B cell (primary cell): ENCODE measurements at regions not wholly inside any gene's neighbourhood (a gene's known extent, or its start where the extent isn't known, plus 50 kb on each side); places are given as distances from the start of the nearest gene placed in this dataset.
A peak's percentile ranks its signal among the peaks of the same experiment; 100 is the strongest.

Experiments used
- ATAC-seq: fragments of 200-7000 bp; cut with Tn5 transposase; one replicate; pipeline ENCODE4 v1.10.0; 2021; ENCODE audit warnings: low read depth, mild to moderate bottlenecking, moderate number of reproducible peaks, moderate library complexity
- CTCF ChIA-PET: fragments of 350-600 bp; sonication (Branson Sonifier 250); formaldehyde crosslinking; loops from one replicate; lab custom pipeline; 2021; ENCODE audit warnings: antibody characterized with exemption, inconsistent platforms; lab: Charles Lee
- POLR2A ChIA-PET: fragments of 350-600 bp; sonication (Branson Sonifier 250); formaldehyde crosslinking; loops from one replicate; lab custom pipeline; 2021; ENCODE audit warnings: antibody characterized with exemption; lab: Charles Lee
- DNase-seq: peaks from one replicate; pipeline ENCODE4 v3.0.0; 2013
- H2AFZ ChIP-seq: 2 replicates; pipeline ENCODE4 v1.6.1; 2012; ENCODE audit warnings: mild to moderate bottlenecking, low read depth, low read length; ENCODE audit not compliant: insufficient read depth, poor library complexity, severe bottlenecking
- H3K27ac ChIP-seq, 2 donors: 1 replicate in 1 of 2; 2 replicates in 1 of 2; pipeline ENCODE4 v1.5.1; 2012 to 2013; ENCODE audit warnings: low read length in 2 of 2, mild to moderate bottlenecking in 2 of 2, moderate library complexity in 1 of 2
- H3K27me3 ChIP-seq, 4 experiments: fragments of 200-600 bp in 1 of 4; sonication (generic) in 1 of 4; replicated peaks in 1 of 4; 1 replicate in 2 of 4; 2 replicates in 2 of 4; pipeline versions ENCODE4 v1.6.1 to v1.7.0; 2013 to 2016; ENCODE audit warnings: low read length in 3 of 4, mild to moderate bottlenecking in 2 of 4, mixed read lengths in 1 of 4, moderate library complexity in 1 of 4; ENCODE audit not compliant: insufficient read depth in 4 of 4, control insufficient read depth in 3 of 4; ENCODE audit errors: control extremely low read depth in 1 of 4
- H3K36me3 ChIP-seq, 2 experiments: replicated peaks in 1 of 2; 1 replicate in 1 of 2; 2 replicates in 1 of 2; pipeline versions ENCODE4 v1.6.1 to v1.7.1; 2013; ENCODE audit warnings: low read length in 1 of 2; ENCODE audit not compliant: insufficient read depth in 2 of 2, control insufficient read depth in 1 of 2; ENCODE audit errors: control extremely low read depth in 1 of 2, extremely low read depth in 1 of 2
- H3K4me1 ChIP-seq, 2 donors: fragments of 200-600 bp in 1 of 2; sonication (generic) in 1 of 2; 1 replicate in 1 of 2; 2 replicates in 1 of 2; pipeline versions ENCODE4 v1.5.1 to v1.6.1; 2013 to 2017; ENCODE audit warnings: low read length in 2 of 2; ENCODE audit not compliant: control insufficient read depth in 2 of 2, insufficient read depth in 2 of 2
- H3K4me2 ChIP-seq: replicated peaks from 2 replicates; pipeline ENCODE3; 2012; ENCODE audit warnings: mild to moderate bottlenecking, low read depth, low read length; ENCODE audit not compliant: poor library complexity, severe bottlenecking
- H3K4me3 ChIP-seq, 5 experiments: fragments of 200-600 bp in 1 of 5; sonication (generic) in 1 of 5; 1 replicate in 3 of 5; 2 replicates in 2 of 5; pipeline versions ENCODE4 v1.5.1 to v1.7.0; 2011 to 2016; ENCODE audit warnings: low read length in 4 of 5, mild to moderate bottlenecking in 4 of 5, low read depth in 2 of 5, control low read depth in 1 of 5, moderate library complexity in 1 of 5; ENCODE audit not compliant: insufficient read depth in 1 of 5; ENCODE audit errors: control extremely low read depth in 1 of 5, extremely low read depth in 1 of 5
- H3K79me2 ChIP-seq: fragments of 200-600 bp; sonication (generic); one replicate; pipeline ENCODE4 v1.6.0; 2016; ENCODE audit warnings: low read length; ENCODE audit not compliant: control insufficient read depth, insufficient read depth
- H3K9ac ChIP-seq: fragments of 200-600 bp; sonication (generic); 2 replicates; pipeline ENCODE4 v1.6.1; 2017; ENCODE audit warnings: mild to moderate bottlenecking, low read length, moderate library complexity
- H3K9me3 ChIP-seq, 3 donors: one replicate each; pipeline versions ENCODE4 v1.6.1 to v1.7.1; 2013; ENCODE audit warnings: low read length in 2 of 3; ENCODE audit not compliant: control insufficient read depth in 2 of 3, insufficient read depth in 1 of 3; ENCODE audit errors: control extremely low read depth in 1 of 3
- H4K20me1 ChIP-seq: 2 replicates; pipeline ENCODE4 v1.6.0; 2012; ENCODE audit warnings: mild to moderate bottlenecking, low read length; ENCODE audit not compliant: insufficient read depth, control insufficient read depth, poor library complexity, severe bottlenecking
- H3K27ac Mint-ChIP-seq: one replicate; pipeline ENCODE4 v1.8.0; 2021; ENCODE audit warnings: mixed read lengths
- H3K27me3 Mint-ChIP-seq: one replicate; pipeline ENCODE4 v1.8.0; 2021; ENCODE audit warnings: mixed read lengths
- H3K4me1 Mint-ChIP-seq: one replicate; pipeline ENCODE4 v1.8.0; 2021; ENCODE audit warnings: mixed read lengths
- H3K4me3 Mint-ChIP-seq: one replicate; pipeline ENCODE4 v1.8.0; 2021; ENCODE audit warnings: mixed read lengths
- H3K9me3 Mint-ChIP-seq: one replicate; pipeline ENCODE4 v1.8.0; 2022; ENCODE audit warnings: mixed read lengths; ENCODE audit not compliant: insufficient read depth
- CTCF ChIP-seq: fragments of 200-600 bp; IDR thresholded peaks from one replicate; pipeline ENCODE4 v1.8.0; 2022; ENCODE audit warnings: antibody characterized with exemption, mild to moderate bottlenecking
- EZH2 ChIP-seq: IDR thresholded peaks from 2 replicates; pipeline ENCODE4 v1.6.1; 2012; ENCODE audit warnings: borderline replicate concordance, low read depth, mild to moderate bottlenecking, moderate library complexity, low read length; ENCODE audit not compliant: insufficient read depth, poor library complexity, severe bottlenecking
- WGBS: methylation state at CpG from one replicate; pipeline ENCODE4 v1.1.5; 2013; ENCODE audit warnings: missing lambda C conversion rate; ENCODE audit not compliant: insufficient coverage; 5-methylcytosine and 5-hydroxymethylcytosine counted together
- intact Hi-C: fragments of 100-400 bp; cut with micrococcal nuclease; formaldehyde crosslinking; loops from one replicate; pipeline ENCODE4 v1.10.0; 2022

DNA sequence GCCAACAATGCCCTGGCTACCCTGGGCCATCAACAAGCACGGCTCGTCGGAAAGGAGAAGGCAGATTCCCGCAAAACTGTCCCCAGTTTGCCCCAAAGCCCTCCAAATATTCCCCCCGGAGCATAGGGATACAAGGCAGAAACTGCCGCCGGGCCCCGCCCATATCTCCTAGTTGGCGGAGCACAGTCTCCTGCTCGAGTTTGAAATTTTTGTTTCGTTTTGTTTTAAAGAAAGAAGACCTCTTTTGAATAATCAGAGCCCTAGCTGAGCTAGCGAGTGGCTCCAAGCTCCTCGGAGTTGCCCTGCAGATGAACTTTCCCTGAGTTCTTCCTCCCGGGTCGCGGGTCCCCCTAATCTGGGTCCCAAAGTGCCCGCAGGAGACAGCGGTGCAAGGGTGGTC lies 138.1 kb upstream of the ZIC3 start:
- H3K4me2 ChIP-seq: peak overlapping the region; percentile 67
- CTCF ChIA-PET: interaction anchor here (0.6 kb wide), 1 partner anchor 1377 kb away, joined by 3 read pairs; no protein-coding TSS in a partner anchor
- H3K36me3 ChIP-seq: no peaks in the 10 kb centered on the region
- no peak for TF ChIP-seq EZH2
- no peak for TF ChIP-seq CTCF
- H3K4me3 ChIP-seq: peak overlapping the region in 4 of 5 experiments; percentile 13 to 42 (median 39)
- WGBS: 6% methylated on average over 8 of the region's 18 CpGs
- DNase-seq (no peak), ATAC-seq (no peak)
- intact Hi-C loops: no loop called here
- Mint-ChIP-seq H3K4me3 (peak overlapping the region; percentile 70), H3K27me3 (peaks cover 33% of the 10 kb centered on the region), H3K9me3 (no peaks in the 10 kb centered on the region), H3K4me1 (peaks cover 10% of the 10 kb centered on the region), H3K27ac (no peak overlapping the region)
- peaks cover 0 to 39% (median 16%) of the 10 kb centered on the region in 4 experiments for H3K27me3 ChIP-seq
- H3K9ac ChIP-seq: peak overlapping the region; percentile 49
- no peak overlapping the region for H3K27ac ChIP-seq
- POLR2A ChIA-PET: no interaction called here
- H3K4me1 ChIP-seq: peaks cover 11 to 17% of the 10 kb centered on the region in 2 donors
- peaks cover 0 to 22% (median 0%) of the 10 kb centered on the region in 3 donors for H3K9me3 ChIP-seq
- no peak overlapping the region for H2AFZ ChIP-seq
- no peaks in the 10 kb centered on the region for H4K20me1 ChIP-seq
- no peaks in the 10 kb centered on the region for H3K79me2 ChIP-seq

- H3K4me1 ChIP-seq: peaks cover 11 to 17% of the 10 kb centered on the region in 2 donors
- H3K4me3 ChIP-seq: peak overlapping the region in 2 of 5 experiments; percentile 39
- peaks cover 0 to 39% (median 16%) of the 10 kb centered on the region in 4 experiments for H3K27me3 ChIP-seq
- H3K9me3 ChIP-seq: peaks cover 0 to 22% (median 0%) of the 10 kb centered on the region in 3 donors
- H3K27ac ChIP-seq: no peak overlapping the region
- H3K9me3 Mint-ChIP-seq: no peaks in the 10 kb centered on the region
- H3K9ac ChIP-seq: peak overlapping the region; percentile 49
- no peak for TF ChIP-seq CTCF
- no peak for TF ChIP-seq EZH2
- POLR2A ChIA-PET: no interaction called here
- H3K27ac Mint-ChIP-seq: no peak overlapping the region
- no peaks in the 10 kb centered on the region for H3K79me2 ChIP-seq
- H3K27me3 Mint-ChIP-seq: peaks cover 30% of the 10 kb centered on the region
- no peaks in the 10 kb centered on the region for H4K20me1 ChIP-seq
- H2AFZ ChIP-seq: no peak overlapping the region
- peak overlapping the region; percentile 70 for H3K4me3 Mint-ChIP-seq
- intact Hi-C loops: no loop called here
- CTCF ChIA-PET: interaction anchor here (0.6 kb wide), 1 partner anchor 1376 kb away, joined by 3 read pairs; no protein-coding TSS in a partner anchor
- DNase-seq: no peak
- H3K4me1 Mint-ChIP-seq: peaks cover 10% of the 10 kb centered on the region
- H3K4me2 ChIP-seq: peak overlapping the region; percentile 67
- WGBS: 0% methylated on average over 8 of the region's 20 CpGs
- ATAC-seq: no peak
- H3K36me3 ChIP-seq: no peaks in the 10 kb centered on the region
These were observed 138.5 kb upstream of the ZIC3 start for GRCh38 chrX:137427426-137427778.
